Activated CD4-positive, CD25-positive, alpha-beta regulatory T cell treated with anti-CD3 and anti-CD28 coated beads, Interleukin-2, amount 50 U/mL, for 72 hours (primary cell): ENCODE measurements at regions not wholly inside any gene's neighbourhood (a gene's known extent, or its start where the extent isn't known, plus 50 kb on each side); places are given as distances from the start of the nearest gene placed in this dataset.
"Not testable (repeated sequence)": the region's sequence is repeated elsewhere in the genome, so short reads cannot be mapped to it uniquely, and the experiment has no call there.

ENCODE experiments used
- DNase-seq: peaks from one replicate; pipeline ENCODE4 v3.0.0; 2021

DNA sequence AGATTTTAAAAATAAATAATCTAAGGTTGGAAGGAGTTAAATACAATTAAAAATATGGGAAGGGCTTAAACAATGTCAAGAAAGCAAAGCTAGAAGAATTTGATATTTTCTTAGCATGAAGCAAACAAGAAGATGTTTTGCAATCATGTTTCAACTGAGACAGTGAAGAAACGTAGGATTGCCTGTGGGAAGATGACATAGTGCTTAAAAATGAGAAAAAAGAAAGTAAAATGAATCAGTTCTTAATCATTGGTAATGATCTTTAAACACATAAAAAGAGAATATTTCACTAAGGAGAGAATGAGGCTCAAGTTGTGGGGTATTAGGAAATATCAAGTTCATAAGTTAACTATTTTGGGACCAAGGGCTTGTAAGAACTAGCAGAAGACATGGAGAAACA lies 855.0 kb downstream of the METTL15 start:
- DNase-seq: no peak

GRCh38 chr11:28962502-28962901 lies 854.3 kb downstream of the METTL15 start:
- no peak for DNase-seq

DNA sequence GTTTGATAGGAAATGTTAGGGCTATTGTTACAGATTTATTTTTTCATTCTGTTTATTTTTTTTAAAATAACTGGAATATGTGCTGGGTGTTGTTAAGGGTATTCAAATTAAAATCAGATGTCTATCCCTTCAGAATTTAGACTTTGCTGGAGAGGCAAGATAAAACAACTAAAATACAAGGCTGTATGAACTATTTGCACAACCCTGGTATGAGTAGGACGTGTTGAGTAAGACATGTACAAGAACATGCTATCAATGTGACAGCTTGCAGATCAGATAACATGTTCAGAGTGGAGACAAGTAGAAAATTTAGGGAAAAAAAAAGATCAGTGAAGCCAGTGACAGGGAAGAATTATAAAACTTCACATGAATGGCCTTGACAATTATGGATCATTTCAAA lies 853.5 kb downstream of the METTL15 start:
- DNase-seq: no peak

- DNase-seq: no peak
Measured at GRCh38 chr11:28956446-28956845, 848.3 kb downstream of the METTL15 start.

- no peak for DNase-seq
Measured at GRCh38 chr11:28951191-28951590, 843.0 kb downstream of the METTL15 start.

DNA sequence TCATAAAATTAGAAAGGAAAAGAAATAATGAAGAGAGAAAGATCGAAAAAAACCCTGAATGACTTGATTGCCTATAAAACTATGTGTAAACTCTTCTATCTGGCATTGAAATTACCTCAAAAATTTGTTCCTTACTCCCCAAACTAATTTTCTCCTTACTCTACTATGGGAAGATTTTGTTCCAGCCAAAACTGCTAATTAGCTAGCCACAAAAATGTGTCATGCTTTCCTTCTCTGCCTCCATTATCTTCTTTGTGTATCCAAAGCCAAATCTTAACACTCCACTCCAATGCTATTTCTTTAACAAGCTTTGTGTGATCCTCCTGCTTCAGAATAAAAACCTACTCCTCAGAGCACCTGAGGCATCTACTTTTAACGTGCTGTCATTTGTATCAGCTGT lies 831.2 kb downstream of the METTL15 start:
- no peak for DNase-seq

GRCh38 chr11:28938091-28938490 lies 829.9 kb downstream of the METTL15 start:
- no peak for DNase-seq

DNA sequence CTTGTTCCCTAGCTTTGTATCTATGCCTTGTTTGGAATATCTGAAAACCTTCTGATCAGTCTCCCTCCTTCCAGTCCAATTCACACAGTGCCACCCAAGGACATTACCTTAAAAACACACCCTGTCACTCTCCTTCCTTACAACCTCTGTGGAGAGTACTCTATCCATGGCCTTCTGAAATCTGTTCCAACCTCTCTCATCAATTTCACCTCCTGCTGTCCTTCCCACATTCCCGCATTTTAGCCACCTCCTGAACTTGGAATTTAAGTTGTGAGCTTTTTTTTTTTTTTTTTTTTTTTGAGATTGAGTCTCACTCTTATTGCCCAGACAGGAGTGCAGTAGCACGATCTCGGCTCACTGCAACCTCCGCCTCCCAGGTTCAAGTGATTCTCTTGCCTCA lies 824.8 kb downstream of the METTL15 start:
- no peak for DNase-seq

- no peak for DNase-seq
Measured at GRCh38 chr11:28924004-28924403, 815.8 kb downstream of the METTL15 start.

DNA sequence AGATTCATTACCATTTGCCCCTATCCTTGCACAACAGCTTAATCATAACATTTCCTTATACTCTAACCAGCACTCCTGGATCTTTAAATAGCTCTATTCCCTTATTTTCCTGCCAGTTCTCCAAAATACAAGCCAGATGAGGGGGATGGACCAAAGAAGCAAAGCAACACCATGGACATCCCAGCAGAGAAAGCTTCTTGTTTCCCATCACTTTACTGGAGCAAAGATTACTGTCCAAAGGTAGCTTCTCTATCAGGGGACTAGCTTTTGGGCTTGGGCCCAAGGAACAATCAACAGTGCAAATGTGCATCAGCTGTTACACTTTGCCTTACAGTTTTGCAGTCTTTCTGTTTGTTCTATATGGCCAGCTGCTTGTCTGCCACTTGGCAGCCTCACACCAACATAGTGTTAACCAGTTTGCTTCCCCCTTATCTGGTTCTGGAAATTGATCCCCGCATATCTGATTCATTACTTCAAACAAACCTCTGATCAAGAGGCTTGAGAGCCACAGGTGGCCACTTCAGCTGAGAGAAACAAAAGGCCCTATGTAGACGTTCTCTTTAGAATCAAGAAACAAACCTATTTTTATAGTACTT lies 814.3 kb downstream of the METTL15 start:
- DNase-seq: no peak

GRCh38 chr11:28919194-28919593 lies 811.0 kb downstream of the METTL15 start:
- no peak for DNase-seq

- DNase-seq: no peak
Measured at GRCh38 chr11:28913883-28914282, 805.7 kb downstream of the METTL15 start.

DNA sequence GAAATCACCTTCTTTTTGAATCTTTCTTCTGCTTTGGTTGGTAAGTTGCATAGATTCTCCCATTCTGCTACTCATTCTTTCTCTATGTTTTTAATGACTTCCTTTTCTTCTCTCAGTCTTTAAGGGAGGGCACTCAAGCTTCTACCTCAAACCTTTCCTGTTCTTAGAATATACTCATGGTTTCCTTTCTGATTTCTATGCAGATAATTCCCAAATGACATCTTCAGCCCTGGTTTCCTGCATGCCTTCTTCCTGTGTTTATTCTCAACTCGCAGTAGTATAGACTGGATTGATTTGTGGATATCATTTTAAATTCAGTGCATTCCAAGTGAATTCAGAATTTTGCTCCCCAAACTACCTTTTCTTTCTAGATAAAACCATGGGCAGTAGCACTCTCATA lies 803.6 kb downstream of the METTL15 start:
- no peak for DNase-seq

GRCh38 chr11:28910926-28911325 lies 802.7 kb downstream of the METTL15 start:
- no peak for DNase-seq

DNA sequence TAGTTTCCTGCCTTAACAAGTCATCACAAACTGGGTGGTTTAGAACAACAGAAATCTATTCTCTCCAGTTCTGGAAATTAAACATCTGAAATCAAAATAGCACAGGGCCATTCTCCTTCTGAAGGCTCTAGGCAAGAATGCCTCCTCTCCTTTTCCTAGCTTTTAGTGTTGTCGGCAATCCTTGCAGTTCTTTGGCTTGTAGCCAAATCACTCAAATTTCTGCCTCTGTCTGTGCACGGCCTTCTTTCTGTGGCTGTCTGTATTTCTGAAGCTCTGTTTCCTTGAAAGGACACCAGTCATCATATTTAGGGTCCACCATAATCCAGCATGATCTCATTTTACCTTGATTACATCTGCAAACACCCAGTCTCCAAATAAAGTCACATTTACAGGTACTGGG lies 795.5 kb downstream of the METTL15 start:
- no peak for DNase-seq

- no peak for DNase-seq
Measured at GRCh38 chr11:28900427-28900826, 792.2 kb downstream of the METTL15 start.

GRCh38 chr11:28899706-28900105 lies 791.5 kb downstream of the METTL15 start:
- no peak for DNase-seq

GRCh38 chr11:28890601-28891040 lies 782.4 kb downstream of the METTL15 start:
- not testable (repeated sequence) for DNase-seq

GRCh38 chr11:28887681-28888080 lies 779.5 kb downstream of the METTL15 start:
- no peak for DNase-seq

GRCh38 chr11:28879869-28880268 lies 771.7 kb downstream of the METTL15 start:
- DNase-seq: no peak

- DNase-seq: no peak
Measured at GRCh38 chr11:28878025-28878424, 769.8 kb downstream of the METTL15 start.

- no peak for DNase-seq
Measured at GRCh38 chr11:28877340-28877739, 769.2 kb downstream of the METTL15 start.

DNA sequence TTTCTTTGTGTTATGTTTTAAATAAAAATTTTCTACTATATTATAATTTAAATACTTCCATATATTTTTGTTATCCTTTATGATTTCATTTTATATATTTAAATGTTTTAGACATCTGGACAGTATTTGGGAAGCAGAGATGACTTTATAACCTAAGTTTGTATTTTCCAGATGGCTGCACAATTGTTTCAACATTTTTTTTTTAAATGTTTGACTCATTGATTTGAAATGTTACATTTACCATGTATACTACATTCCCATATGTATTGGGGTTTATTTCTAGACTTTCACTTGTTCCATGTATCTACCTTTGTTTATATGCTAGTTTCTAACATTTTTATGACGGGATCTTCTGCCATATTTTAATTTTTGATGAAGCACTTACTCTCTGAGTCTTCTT lies 766.5 kb downstream of the METTL15 start:
- DNase-seq: no peak

DNA sequence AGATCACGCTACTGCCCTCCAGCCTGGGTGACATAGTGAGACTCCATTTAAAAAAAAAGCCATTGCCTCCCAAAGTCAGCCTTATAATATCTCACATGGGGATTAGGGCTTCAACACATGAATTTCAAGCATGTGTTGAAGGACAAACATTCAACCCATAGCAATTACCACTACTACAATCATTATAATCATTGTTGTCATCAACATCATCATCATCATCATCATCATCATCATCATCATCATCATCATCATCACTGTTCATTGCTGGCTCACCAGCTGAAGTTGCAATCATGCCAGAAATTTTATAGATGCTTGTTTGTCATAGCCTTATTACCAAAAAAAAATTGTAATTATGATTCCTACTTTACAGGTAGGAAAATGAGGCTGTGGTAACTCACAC lies 762.9 kb downstream of the METTL15 start:
- no peak for DNase-seq

GRCh38 chr11:28863422-28863821 lies 755.2 kb downstream of the METTL15 start:
- DNase-seq: no peak

DNA sequence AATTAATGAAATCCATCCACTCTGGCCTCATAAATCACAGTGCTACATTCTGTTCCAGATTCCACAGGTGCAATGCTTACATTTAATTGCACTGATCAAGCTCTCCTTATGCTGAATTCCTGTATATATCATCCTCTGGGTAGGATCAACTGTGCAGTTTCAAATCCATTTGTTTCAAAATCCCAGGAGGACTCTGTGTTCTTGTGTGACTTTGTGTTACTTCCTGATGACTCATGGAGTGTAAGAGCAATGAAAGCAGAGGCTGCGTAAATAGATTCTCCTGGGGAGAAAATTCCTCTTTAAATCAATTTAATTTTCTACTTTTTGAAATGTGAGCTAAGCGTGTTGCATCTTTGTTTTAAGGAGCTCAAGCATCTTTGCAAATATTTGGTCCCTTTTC lies 752.7 kb downstream of the METTL15 start:
- no peak for DNase-seq
